B cell (primary cell): ENCODE measurements at regions not wholly inside any gene's neighbourhood (a gene's known extent, or its start where the extent isn't known, plus 50 kb on each side); places are given as distances from the start of the nearest gene placed in this dataset.

Source experiments
- ATAC-seq: fragments of 200-7000 bp; cut with Tn5 transposase; one replicate; pipeline ENCODE4 v1.10.0; 2021; ENCODE audit warnings: low read depth, mild to moderate bottlenecking, moderate number of reproducible peaks, moderate library complexity
- CTCF ChIA-PET: fragments of 350-600 bp; sonication (Branson Sonifier 250); formaldehyde crosslinking; loops from one replicate; lab custom pipeline; 2021; ENCODE audit warnings: antibody characterized with exemption, inconsistent platforms; lab: Charles Lee
- POLR2A ChIA-PET: fragments of 350-600 bp; sonication (Branson Sonifier 250); formaldehyde crosslinking; loops from one replicate; lab custom pipeline; 2021; ENCODE audit warnings: antibody characterized with exemption; lab: Charles Lee
- DNase-seq: peaks from one replicate; pipeline ENCODE4 v3.0.0; 2013
- H2AFZ ChIP-seq: 2 replicates; pipeline ENCODE4 v1.6.1; 2012; ENCODE audit warnings: mild to moderate bottlenecking, low read depth, low read length; ENCODE audit not compliant: insufficient read depth, poor library complexity, severe bottlenecking
- H3K27ac ChIP-seq, 2 donors: 1 replicate in 1 of 2; 2 replicates in 1 of 2; pipeline ENCODE4 v1.5.1; 2012 to 2013; ENCODE audit warnings: low read length in 2 of 2, mild to moderate bottlenecking in 2 of 2, moderate library complexity in 1 of 2
- H3K27me3 ChIP-seq, 4 experiments: fragments of 200-600 bp in 1 of 4; sonication (generic) in 1 of 4; replicated peaks in 1 of 4; 1 replicate in 2 of 4; 2 replicates in 2 of 4; pipeline versions ENCODE4 v1.6.1 to v1.7.0; 2013 to 2016; ENCODE audit warnings: low read length in 3 of 4, mild to moderate bottlenecking in 2 of 4, mixed read lengths in 1 of 4, moderate library complexity in 1 of 4; ENCODE audit not compliant: insufficient read depth in 4 of 4, control insufficient read depth in 3 of 4; ENCODE audit errors: control extremely low read depth in 1 of 4
- H3K36me3 ChIP-seq, 2 experiments: replicated peaks in 1 of 2; 1 replicate in 1 of 2; 2 replicates in 1 of 2; pipeline versions ENCODE4 v1.6.1 to v1.7.1; 2013; ENCODE audit warnings: low read length in 1 of 2; ENCODE audit not compliant: insufficient read depth in 2 of 2, control insufficient read depth in 1 of 2; ENCODE audit errors: control extremely low read depth in 1 of 2, extremely low read depth in 1 of 2
- H3K4me1 ChIP-seq, 2 donors: fragments of 200-600 bp in 1 of 2; sonication (generic) in 1 of 2; 1 replicate in 1 of 2; 2 replicates in 1 of 2; pipeline versions ENCODE4 v1.5.1 to v1.6.1; 2013 to 2017; ENCODE audit warnings: low read length in 2 of 2; ENCODE audit not compliant: control insufficient read depth in 2 of 2, insufficient read depth in 2 of 2
- H3K4me2 ChIP-seq: replicated peaks from 2 replicates; pipeline ENCODE3; 2012; ENCODE audit warnings: mild to moderate bottlenecking, low read depth, low read length; ENCODE audit not compliant: poor library complexity, severe bottlenecking
- H3K4me3 ChIP-seq, 5 experiments: fragments of 200-600 bp in 1 of 5; sonication (generic) in 1 of 5; 1 replicate in 3 of 5; 2 replicates in 2 of 5; pipeline versions ENCODE4 v1.5.1 to v1.7.0; 2011 to 2016; ENCODE audit warnings: low read length in 4 of 5, mild to moderate bottlenecking in 4 of 5, low read depth in 2 of 5, control low read depth in 1 of 5, moderate library complexity in 1 of 5; ENCODE audit not compliant: insufficient read depth in 1 of 5; ENCODE audit errors: control extremely low read depth in 1 of 5, extremely low read depth in 1 of 5
- H3K79me2 ChIP-seq: fragments of 200-600 bp; sonication (generic); one replicate; pipeline ENCODE4 v1.6.0; 2016; ENCODE audit warnings: low read length; ENCODE audit not compliant: control insufficient read depth, insufficient read depth
- H3K9ac ChIP-seq: fragments of 200-600 bp; sonication (generic); 2 replicates; pipeline ENCODE4 v1.6.1; 2017; ENCODE audit warnings: mild to moderate bottlenecking, low read length, moderate library complexity
- H3K9me3 ChIP-seq, 3 donors: one replicate each; pipeline versions ENCODE4 v1.6.1 to v1.7.1; 2013; ENCODE audit warnings: low read length in 2 of 3; ENCODE audit not compliant: control insufficient read depth in 2 of 3, insufficient read depth in 1 of 3; ENCODE audit errors: control extremely low read depth in 1 of 3
- H4K20me1 ChIP-seq: 2 replicates; pipeline ENCODE4 v1.6.0; 2012; ENCODE audit warnings: mild to moderate bottlenecking, low read length; ENCODE audit not compliant: insufficient read depth, control insufficient read depth, poor library complexity, severe bottlenecking
- H3K27ac Mint-ChIP-seq: one replicate; pipeline ENCODE4 v1.8.0; 2021; ENCODE audit warnings: mixed read lengths
- H3K27me3 Mint-ChIP-seq: one replicate; pipeline ENCODE4 v1.8.0; 2021; ENCODE audit warnings: mixed read lengths
- H3K4me1 Mint-ChIP-seq: one replicate; pipeline ENCODE4 v1.8.0; 2021; ENCODE audit warnings: mixed read lengths
- H3K4me3 Mint-ChIP-seq: one replicate; pipeline ENCODE4 v1.8.0; 2021; ENCODE audit warnings: mixed read lengths
- H3K9me3 Mint-ChIP-seq: one replicate; pipeline ENCODE4 v1.8.0; 2022; ENCODE audit warnings: mixed read lengths; ENCODE audit not compliant: insufficient read depth
- EZH2 ChIP-seq: IDR thresholded peaks from 2 replicates; pipeline ENCODE4 v1.6.1; 2012; ENCODE audit warnings: borderline replicate concordance, low read depth, mild to moderate bottlenecking, moderate library complexity, low read length; ENCODE audit not compliant: insufficient read depth, poor library complexity, severe bottlenecking
- WGBS: methylation state at CpG from one replicate; pipeline ENCODE4 v1.1.5; 2013; ENCODE audit warnings: missing lambda C conversion rate; ENCODE audit not compliant: insufficient coverage; 5-methylcytosine and 5-hydroxymethylcytosine counted together
- intact Hi-C: fragments of 100-400 bp; cut with micrococcal nuclease; formaldehyde crosslinking; loops from one replicate; pipeline ENCODE4 v1.10.0; 2022
- TF ChIP-seq, protein P1 (sequence below): fragments of 200-600 bp; IDR thresholded peaks from one replicate; pipeline ENCODE4 v1.8.0; 2022; ENCODE audit warnings: antibody characterized with exemption, mild to moderate bottlenecking

DNA sequence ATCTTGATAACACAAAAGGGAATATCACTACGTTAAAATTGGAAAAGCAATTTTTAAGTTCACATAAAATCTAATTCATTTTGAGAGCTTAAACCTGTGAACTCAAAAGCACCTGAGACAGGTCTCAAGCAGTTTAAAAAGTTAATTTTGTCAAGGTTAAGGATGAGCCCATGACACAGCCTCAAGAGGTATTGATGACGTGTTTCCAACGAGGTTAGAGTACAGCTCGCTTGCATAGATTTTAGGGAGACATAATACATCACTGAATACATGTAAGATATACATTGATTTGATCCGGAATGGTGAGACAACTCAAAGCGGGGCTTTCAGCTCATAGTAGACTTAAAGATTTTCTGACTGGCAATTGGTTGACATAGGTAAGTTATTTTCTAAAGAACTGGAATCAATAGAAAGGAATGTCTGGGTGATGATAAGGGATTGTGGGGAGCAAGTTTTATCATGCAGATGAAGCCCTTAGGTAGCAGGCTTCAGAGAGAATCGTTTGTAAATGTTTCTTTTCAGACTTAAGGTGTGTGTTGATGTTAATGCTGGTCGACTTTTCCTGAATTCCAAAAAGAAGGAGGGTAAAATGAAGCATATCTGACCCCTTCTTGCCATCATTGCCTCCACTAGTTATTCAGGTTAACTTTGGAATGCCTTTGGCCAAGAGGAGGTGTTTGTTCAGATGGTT, 2890.6 kb downstream of the PCDH9 start:
- H3K4me1 ChIP-seq, result no peaks in the 10 kb centered on the region
- TF ChIP-seq, protein P1, sequence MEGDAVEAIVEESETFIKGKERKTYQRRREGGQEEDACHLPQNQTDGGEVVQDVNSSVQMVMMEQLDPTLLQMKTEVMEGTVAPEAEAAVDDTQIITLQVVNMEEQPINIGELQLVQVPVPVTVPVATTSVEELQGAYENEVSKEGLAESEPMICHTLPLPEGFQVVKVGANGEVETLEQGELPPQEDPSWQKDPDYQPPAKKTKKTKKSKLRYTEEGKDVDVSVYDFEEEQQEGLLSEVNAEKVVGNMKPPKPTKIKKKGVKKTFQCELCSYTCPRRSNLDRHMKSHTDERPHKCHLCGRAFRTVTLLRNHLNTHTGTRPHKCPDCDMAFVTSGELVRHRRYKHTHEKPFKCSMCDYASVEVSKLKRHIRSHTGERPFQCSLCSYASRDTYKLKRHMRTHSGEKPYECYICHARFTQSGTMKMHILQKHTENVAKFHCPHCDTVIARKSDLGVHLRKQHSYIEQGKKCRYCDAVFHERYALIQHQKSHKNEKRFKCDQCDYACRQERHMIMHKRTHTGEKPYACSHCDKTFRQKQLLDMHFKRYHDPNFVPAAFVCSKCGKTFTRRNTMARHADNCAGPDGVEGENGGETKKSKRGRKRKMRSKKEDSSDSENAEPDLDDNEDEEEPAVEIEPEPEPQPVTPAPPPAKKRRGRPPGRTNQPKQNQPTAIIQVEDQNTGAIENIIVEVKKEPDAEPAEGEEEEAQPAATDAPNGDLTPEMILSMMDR, result no peak
- DNase-seq (no peak), ATAC-seq (no peak)
- H3K27ac ChIP-seq, result no peak overlapping the region
- H3K4me1 Mint-ChIP-seq, result no peaks in the 10 kb centered on the region
- no peak overlapping the region for H3K27ac Mint-ChIP-seq
- H3K27me3 ChIP-seq, result no peaks in the 10 kb centered on the region
- no peaks in the 10 kb centered on the region for H4K20me1 ChIP-seq
- H3K27me3 Mint-ChIP-seq, result no peaks in the 10 kb centered on the region
- POLR2A ChIA-PET, result no interaction called here
- H3K9ac ChIP-seq, result no peak overlapping the region
- CTCF ChIA-PET, result no interaction called here
- H3K9me3 Mint-ChIP-seq, result peaks cover 2% of the 10 kb centered on the region
- H3K36me3 ChIP-seq, result no peaks in the 10 kb centered on the region
- H3K4me3 ChIP-seq, result no peak overlapping the region
- 58% methylated on average over 3 of the region's 8 CpGs for WGBS
- no peaks in the 10 kb centered on the region for H3K79me2 ChIP-seq
- H2AFZ ChIP-seq, result no peak overlapping the region
- intact Hi-C loops, result no loop called here
- no peak overlapping the region for H3K4me3 Mint-ChIP-seq
- no peaks in the 10 kb centered on the region for H3K9me3 ChIP-seq
- no peak overlapping the region for H3K4me2 ChIP-seq

DNA sequence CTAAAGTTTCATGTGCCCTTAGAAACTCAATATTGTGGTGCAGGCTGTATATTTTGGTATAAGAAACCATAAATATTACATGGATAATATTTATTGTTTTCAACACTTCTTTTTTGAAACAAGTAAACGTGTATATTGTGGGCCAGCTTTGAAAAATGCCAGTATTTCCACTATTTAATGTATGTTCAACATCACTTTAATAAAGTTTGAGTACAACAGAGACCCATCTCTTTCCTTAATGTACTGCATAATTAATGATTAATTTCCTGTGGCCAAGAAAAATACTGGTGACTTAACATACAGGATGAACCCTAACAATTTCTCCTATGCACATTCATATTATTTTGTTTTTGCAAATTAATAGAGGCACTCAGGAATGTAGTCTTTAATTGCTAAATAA, 2891.5 kb downstream of the PCDH9 start:
- Histone ChIP-seq H3K36me3 (no peaks in the 10 kb centered on the region), H3K9ac (no peak overlapping the region), H2AFZ (no peak overlapping the region), H3K27ac (no peak overlapping the region), H4K20me1 (no peaks in the 10 kb centered on the region), H3K79me2 (no peaks in the 10 kb centered on the region), H3K4me1 (no peaks in the 10 kb centered on the region), H3K4me2 (no peak overlapping the region), H3K9me3 (peaks cover 0 to 1% (median 0%) of the 10 kb centered on the region in 3 donors), H3K27me3 (no peaks in the 10 kb centered on the region), H3K4me3 (no peak overlapping the region)
- Mint-ChIP-seq H3K4me1 (no peaks in the 10 kb centered on the region), H3K27me3 (no peaks in the 10 kb centered on the region), H3K9me3 (peaks cover 5% of the 10 kb centered on the region), H3K27ac (no peak overlapping the region), H3K4me3 (no peak overlapping the region)
- CTCF ChIA-PET, result no interaction called here
- DNase-seq, result no peak
- intact Hi-C loops, result no loop called here
- WGBS, result no CpG with 5 or more reads among the region's 1 CpG
- no peak for ATAC-seq
- POLR2A ChIA-PET, result no interaction called here
- TF ChIP-seq EZH2, result no peak
- TF ChIP-seq, protein P1, result no peak
